ENCODE measurements at regions not wholly inside any gene's neighbourhood (a gene's known extent, or its start where the extent isn't known, plus 50 kb on each side); places are given as distances from the start of the nearest gene placed in this dataset.
"Not testable (repeated sequence)": the region's sequence is repeated elsewhere in the genome, so short reads cannot be mapped to it uniquely, and the experiment has no call there.

DNA sequence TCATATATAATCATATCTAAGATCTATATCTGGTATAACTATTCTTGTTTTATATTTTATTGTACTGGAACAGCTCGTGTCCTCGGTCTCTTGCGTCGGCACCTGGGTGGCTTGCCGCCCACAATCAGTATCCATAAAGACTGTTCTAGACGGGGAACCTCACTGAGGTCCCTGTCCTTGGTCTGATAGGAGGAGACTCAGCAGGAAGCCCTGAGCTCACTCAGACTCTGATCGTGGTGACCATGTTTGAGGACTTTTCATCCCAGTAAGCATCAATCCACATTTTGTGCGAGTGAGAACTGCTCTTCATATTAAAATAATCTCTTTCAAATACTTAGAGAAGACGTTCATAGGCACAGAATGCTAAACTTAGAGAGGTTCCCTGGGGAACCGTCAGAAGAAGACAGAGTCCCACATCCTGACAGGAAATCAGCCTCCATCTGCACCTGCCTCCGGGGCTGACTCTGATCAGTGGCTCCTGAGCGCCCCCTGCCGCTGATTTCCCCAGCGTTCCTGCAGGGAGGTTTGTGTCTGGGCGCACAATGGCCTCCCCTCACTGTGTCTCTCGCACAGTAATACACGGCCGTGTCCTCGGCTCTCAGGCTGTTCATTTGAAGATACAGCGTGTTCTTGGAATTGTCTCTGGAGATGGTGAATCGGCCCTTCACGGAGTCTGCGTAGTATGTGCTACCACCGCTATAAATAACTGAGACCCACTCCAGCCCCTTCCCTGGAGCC lies 1065.9 kb downstream of the TMEM121 start:
- DNase-seq (ENCODE audit: low spot score) = not testable (repeated sequence)

DNA sequence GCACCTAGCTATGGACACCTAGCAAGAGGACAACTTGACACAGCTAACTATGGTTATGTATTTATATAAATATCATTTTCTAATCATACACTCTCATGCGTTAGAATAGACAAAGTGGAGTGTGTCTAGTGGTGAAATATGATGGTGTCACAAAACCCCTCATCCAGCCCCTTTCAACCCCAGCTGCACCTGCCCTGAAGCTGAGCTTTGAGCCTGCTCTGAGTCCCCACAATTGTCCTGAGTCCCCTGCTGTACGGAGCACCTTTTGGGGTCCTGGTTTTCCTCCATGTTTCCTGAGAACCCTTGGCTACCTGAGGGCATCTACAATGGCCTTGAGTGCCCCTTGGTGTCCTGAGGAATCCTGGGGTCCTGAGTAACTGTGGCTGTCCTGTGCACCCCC lies 1072.8 kb downstream of the TMEM121 start:
- no peak for DNase-seq (ENCODE audit: low spot score)

DNA sequence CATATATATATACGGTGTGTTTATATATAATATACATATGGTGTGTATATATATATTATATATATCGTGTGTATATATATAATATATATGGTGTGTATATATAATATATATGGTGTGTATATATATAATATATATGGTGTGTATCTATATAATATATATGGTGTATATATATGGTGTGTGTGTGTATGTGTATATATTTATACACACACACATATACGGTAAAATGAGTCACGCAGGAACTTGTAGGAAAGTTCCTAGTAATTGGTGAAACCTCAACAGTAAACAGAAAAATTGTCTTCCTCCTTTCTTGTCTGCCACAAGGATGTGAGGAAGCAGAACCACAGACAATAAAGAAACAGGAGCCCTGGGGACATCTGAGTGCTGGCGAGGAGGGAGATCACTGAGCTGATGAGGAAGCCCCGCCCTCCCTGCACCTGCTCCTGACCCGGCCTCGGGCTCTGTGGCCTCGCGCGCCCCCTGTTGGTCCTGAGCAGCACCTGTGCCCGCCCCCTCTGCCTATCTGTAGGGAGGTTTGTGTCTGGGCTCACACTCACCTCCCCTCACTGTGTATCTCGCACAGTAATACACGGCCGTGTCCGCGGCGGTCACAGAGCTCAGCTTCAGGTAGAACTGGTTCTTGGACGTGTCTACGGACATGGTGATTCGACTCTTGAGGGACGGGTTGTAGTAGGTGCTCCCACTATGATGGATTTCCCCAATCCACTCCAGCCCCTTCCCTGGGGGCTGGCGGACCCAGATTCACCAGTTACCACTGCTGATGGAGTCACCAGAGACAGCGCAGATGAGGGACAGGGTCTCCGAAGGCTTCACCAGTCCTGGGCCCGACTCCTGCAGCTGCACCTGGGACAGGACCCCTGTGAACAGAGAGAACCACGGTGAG lies 1079.4 kb downstream of the TMEM121 start:
- peak; percentile 17 for DNase-seq (ENCODE audit: low spot score)

DNA sequence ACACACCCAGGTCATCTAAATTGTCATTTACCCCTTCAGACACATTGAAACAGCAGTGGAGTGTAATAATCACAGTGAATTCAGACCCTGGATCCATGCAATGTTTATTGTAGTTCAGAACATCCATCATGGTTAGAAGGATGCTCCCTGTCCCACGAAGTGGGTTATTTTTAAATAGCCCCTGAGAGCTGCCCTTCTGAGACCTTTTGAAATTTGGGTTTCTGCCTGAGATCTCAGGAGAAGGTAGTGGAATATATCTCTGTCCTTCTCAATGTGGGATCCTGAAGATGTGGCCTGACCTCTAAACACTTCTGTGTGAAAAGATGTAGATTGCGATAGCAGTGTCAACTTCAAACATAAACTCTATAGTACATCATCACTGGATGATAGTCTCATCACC lies 1080.6 kb downstream of the TMEM121 start:
- no peak for DNase-seq (ENCODE audit: low spot score)

DNA sequence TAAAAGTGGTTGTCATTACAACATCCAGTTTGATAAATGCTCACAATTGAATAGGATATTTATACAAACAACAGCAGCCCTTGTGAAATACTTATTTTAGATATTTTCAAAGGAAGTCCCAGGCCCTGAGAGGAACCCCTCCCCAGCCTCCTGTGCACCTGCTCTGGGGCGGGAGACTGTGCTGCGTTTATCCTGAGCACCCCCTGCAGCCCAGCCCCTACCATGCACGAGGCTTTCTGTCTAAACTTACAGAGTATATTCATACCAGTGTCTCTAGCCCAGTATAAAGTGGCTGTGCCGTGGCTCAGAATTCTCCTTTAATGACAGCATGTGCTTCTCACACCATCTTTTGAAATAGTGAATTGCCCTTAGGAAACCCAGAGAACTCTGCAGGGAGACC lies 1084.3 kb downstream of the TMEM121 start:
- no peak for DNase-seq (ENCODE audit: low spot score)

DNA sequence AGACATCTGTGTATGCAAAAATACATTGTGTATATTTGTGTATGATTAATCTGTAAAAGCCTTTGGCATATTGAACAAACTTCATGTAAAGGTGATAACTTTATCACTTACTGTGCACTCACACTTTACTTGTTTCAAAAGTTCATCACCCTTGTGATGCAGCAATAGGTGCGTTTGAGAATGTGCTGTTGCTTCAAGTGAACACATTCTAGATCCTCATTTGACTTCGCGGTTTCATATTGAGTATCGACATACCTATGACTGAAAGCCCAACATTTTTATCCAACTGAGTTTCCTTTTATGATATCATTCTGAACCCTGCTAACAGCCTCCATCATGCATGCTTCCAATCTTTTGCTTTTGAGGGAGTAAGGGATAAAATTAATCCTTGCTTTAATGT lies 1086.9 kb downstream of the TMEM121 start:
- DNase-seq (ENCODE audit: low spot score) = no peak

DNA sequence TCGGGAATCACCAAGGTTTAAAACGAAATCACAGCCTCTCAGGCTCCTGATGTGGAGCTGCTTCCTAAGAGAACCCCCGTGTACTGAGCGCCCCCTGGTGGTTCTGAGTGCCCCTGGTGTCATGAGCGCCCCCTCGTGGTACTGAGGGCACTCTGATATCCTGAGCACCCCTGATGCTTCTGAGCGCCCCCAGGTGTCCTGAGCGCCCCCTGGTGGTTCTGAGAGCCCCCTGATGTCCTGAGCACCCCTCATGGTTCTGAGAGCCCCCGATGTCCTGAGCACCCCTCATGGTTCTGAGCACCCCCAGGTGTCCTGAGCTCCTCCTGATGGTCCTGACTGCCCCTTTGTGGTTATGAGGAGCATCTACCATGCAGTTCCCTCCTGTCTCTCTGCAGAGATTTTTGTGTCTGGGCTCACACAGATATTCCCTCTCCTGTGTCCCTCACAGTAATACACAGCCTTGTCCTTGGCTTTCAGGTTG lies 1092.1 kb downstream of the TMEM121 start:
- peak; percentile 34 for DNase-seq (ENCODE audit: low spot score)

DNA sequence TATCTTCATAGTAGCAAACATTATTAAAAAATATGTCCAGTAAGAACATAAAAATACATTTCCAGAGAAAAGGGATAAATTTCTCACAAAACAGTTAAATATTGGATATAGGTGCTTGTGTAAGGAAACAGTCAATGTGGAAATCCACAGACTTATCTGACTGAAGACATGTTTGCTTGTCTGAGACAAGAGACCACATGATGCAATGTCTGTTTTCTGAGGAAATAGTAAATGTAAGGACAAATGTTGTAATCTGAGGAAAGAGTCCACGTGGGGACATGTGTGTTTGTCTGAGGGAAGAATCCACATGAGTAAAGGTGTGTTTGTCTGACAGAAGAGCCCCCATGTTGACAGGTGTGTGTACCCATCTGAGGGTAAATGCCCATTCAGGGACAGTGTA lies 1093.2 kb downstream of the TMEM121 start:
- no peak for DNase-seq (ENCODE audit: low spot score)

DNA sequence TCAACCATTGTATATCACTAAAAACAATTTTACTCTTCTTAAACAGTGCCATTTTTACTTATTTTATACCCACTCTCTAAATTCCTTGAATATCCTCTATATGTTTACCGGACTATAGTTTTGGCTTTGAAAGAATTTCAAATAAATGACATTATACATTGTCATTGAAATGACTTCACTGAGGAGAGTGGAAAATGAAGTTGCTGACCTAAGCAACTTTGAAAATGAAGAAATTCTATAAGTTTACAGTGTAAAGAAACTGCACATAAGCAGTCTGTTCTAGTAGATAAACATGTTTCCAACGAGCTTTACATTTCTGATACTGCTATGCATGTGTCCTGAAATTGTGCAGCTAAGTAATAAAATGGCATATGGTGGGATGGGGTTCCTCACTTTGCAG lies 1094.0 kb downstream of the TMEM121 start:
- DNase-seq (ENCODE audit: low spot score) = no peak

DNA sequence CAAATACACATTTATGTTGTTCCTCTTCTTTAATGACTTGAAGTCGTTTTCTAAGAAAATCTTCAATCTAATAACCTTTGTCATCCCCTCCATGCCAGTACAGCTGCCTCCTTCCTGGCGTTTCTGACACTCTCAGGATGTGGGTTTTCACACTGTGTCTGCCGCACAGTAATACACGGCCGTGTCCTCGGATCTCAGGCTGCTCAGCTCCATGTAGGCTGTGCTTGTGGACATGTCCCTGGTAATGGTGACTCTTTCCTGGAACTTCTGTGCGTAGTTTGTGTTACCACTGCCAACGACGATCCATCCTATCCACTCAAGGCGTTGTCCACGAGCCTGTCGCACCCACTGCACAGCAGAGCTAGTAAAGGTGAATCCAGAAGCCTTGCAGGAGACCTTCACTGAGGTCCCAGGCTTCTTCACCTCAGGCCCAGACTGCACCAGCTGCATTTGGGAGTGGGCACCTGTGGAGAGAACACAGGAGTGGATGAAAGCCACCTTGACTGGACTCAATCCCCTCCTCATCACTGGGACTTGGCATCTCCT lies 1095.9 kb downstream of the TMEM121 start:
- DNase-seq (ENCODE audit: low spot score) = no peak

DNA sequence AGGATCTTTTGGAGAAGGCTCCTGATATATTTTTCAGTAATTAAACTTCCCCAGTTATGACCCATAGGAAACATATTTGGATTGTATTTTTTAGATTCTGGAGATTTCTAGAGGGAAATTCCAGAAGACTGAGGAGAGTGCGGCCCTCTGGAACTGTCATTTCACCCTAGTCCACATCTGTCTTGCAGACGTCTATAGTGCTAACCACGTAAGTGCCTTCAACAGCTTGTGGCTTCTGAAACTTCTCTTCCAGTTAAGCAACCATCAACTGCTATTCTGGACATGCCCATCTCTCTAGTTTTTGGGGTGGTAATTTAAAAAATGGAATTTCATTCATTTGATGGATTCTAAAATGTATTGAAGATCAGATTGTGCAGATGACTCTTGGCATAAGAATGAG lies 1098.8 kb downstream of the TMEM121 start:
- no peak for DNase-seq (ENCODE audit: low spot score)

DNA sequence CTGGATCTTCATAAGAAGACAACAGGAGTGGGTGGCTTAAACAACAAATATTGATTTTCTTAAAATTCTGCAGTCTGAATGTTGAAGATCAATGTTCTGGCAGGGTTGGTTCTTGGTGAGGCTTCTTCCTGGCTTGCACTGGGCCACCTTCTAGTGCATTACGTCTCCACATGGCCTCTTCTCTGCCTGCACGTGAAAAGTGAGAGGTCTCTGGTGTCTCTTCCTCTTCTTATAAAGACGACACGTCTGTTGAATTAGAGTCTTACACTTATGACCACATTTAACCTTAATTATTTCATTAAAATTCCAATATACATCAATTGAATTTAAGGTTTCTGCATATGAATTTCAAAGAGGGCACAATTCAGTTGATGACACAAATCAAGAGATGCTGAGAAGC lies 1100.1 kb downstream of the TMEM121 start:
- not testable (repeated sequence) for DNase-seq (ENCODE audit: low spot score)

DNA sequence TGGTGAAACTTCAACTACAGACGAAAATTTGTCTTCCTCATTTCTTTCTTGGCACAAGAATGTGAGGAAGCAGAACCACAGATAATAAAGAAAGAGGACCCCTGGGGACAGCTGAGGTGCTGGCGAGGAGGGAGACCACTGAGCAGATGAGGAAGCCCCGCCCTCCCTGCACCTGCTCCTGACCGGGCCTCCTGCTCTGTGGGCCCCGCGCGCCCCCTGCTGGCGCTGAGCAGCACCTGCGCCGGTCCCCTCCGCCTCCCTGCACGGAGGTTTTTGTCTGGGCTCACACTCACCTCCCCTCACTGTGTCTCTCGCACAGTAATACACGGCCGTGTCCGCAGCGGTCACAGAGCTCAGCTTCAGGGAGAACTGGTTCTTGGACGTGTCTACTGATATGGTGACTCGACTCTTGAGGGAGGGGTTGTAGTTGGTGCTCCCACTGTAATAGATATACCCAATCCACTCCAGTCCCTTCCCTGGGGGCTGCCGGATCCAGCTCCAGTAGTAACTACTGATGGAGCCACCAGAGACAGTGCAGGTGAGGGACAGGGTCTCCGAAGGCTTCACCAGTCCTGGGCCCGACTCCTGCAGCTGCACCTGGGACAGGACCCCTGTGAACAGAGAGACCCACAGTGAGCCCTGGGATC lies 1100.7 kb downstream of the TMEM121 start:
- peak; percentile 20 for DNase-seq (ENCODE audit: low spot score)

DNA sequence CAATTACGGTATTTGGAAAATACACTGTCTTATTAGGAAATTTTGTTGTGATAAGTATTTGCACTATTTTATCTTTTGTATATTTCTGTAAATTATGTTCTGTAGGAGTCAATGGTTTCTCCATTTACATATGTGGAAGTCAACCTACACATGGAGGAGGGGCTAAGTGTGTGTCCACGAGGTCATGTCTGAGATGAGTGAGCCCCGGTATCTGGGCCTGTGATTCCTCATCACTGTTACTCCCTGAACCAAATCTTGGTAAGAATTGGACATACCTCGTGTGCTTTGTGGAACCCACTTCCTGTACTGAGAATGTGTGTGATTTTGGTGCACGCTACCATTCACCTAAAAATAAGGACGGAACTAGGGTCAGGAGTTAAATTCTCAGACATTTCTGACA lies 1105.5 kb downstream of the TMEM121 start:
- no peak for DNase-seq (ENCODE audit: low spot score)

DNA sequence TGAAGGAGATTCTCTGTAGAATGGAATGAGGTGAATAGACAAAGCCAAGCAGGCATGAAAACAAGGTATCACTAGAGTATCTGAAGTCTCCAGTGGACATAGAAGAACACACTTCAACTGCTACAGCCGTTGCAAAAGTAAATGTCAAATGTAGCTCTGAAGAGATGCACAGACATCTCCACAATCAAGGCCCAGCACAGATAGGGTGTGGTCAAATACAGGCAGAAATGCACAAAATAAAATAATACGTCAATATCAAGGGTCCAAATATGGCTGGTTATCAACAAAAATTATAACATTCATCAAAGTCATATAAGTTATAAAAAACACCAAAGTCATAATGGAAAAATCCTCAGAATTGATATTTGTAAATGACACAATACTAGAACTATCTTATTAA lies 1107.3 kb downstream of the TMEM121 start:
- DNase-seq (ENCODE audit: low spot score) = no peak

DNA sequence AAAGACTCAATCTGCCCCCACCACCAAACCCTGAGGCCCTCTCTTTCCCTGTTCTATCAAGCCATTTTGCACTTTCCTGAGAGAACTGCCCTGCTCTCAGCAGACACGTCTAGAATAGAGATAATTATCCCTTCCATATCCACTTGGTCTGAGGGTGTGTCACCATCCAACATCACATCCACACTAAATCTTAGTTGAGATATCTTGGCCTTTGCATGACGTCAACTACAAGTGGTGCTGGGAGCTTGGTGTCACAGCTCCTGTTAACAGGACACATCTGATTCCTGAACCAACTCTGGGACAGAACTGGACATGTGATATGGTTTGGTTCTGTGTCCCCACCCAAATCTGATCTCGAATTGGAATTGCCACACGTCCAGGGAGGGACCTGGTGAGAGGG lies 1109.2 kb downstream of the TMEM121 start:
- no peak for DNase-seq (ENCODE audit: low spot score)

DNA sequence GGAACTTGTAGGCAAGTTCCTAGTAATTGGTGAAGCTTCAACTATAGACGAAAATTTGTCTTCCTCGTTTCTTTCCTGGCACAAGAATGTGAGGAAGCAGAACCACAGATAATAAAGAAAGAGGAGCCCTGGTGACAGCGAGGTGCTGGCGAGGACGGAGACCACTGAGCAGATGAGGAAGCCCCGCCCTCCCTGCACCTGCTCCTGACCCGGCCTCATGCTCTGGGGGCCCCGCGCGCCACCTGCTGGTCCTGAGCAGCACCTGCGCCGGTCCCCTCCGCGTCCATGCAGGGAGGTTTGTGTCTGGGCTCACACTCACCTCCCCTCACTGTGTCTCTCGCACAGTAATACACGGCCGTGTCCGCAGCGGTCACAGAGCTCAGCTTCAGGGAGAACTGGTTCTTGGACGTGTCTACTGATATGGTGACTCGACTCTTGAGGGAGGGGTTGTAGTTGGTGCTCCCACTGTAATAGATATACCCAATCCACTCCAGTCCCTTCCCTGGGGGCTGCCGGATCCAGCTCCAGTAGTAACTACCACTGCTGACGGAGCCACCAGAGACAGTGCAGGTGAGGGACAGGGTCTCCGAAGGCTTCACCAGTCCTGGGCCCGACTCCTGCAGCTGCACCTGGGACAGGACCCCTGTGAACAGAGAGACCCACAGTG lies 1112.5 kb downstream of the TMEM121 start:
- DNase-seq (ENCODE audit: low spot score) = not testable (repeated sequence)

DNA sequence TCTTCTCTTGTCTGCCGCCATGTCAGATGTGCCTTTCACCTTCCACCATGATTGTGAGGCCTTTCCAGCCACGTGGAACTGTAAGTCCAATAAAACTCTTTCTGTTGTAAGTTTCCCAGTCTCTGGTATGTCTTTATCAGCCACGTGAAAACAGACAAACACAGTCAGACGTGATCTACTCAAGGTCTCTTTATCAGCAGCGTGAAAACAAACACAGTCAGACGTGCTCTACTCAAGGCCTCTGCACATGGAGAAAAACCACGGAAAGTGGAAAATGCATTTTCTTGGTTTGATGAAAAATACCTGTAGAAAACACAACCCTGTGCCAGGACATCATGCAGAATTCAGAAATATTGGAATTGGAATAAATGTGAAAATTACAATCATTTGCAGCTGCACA lies 1115.7 kb downstream of the TMEM121 start:
- no peak for DNase-seq (ENCODE audit: low spot score)

DNA sequence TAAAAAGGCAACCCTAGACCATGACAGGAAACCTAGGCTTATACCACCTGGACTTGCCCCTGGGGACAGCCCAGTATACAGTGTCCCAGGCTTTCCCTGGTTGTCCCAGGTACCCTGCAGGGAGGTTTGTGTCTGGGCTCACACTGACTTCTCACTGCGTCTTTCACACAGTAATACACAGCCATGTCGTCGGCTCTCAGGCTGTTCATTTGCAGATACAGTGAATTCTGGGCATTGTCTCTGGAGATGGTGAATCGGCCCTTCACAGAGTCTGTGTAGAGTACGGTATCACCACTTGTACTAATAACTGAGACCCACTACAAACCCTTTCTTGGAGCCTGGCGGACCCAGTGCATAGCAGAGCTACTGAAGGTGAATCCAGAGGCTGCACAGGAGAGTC lies 1116.6 kb downstream of the TMEM121 start:
- DNase-seq (ENCODE audit: low spot score) = not testable (repeated sequence)

DNA sequence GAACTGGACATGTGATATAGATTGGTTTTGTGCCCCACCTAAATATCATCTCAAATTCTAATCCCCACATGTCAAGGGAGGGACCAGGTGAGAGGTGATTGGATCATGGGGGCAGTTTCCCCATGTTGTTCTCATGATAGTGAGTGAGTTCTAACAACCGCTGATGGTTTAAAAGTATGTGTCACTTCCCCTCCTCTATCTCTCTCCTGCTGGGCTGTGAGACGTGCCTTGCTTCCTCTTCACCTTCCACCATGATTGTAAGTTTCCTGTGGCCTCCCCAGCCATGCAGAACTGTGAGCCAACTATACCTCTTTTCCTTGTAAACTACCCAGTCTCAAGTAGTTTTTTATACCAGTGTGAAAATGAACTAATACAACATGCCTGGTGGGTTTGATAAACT lies 1122.5 kb downstream of the TMEM121 start:
- DNase-seq (ENCODE audit: low spot score) = not testable (repeated sequence)

DNA sequence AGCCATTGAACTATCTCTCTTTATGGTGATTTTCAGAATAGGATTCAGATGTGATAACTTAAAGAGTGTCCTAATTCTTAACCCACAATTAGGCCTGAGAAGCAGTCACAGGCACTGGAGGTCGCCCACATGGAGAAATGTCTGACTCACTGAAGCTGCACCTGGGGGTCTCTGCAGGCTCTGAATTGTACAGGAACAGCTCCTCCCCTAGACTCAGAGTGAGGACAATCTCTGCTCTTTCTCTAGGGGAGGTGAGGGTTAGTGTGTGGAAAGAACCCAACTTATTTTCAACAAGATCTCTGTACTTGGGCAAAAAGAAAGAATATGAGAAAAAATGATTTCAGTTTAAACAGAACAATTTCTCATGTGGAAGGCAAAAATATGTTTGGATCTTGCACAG lies 1124.6 kb downstream of the TMEM121 start:
- DNase-seq (ENCODE audit: low spot score) = no peak

DNA sequence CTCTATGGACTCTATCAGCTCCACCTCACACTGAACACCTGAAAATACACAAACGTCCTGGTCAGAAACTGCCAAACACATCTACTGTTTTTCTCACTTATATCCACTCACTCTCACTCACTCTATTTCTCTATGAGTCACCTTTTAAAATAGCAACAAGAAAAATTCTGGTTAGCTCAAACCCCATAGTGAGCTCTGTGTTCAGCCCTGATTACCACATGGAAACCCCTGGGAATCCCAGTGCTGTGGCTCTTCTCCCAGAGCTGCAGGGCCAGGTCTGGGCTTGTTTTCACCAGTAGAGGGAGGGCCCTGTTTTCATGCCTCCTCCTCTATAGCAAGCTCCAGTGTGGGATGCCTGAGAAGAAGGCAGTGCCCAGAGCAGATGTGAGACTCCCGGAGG lies 1126.1 kb downstream of the TMEM121 start:
- no peak for DNase-seq (ENCODE audit: low spot score)
